Chondrocyte (in vitro differentiated cells): ENCODE measurements at regions not wholly inside any gene's neighbourhood (a gene's known extent, or its start where the extent isn't known, plus 50 kb on each side); places are given as distances from the start of the nearest gene placed in this dataset.

Experiments used
- DNase-seq: peaks from one replicate; pipeline ENCODE4 v3.0.0; 2021; ENCODE audit warnings: mixed read lengths, low spot score
- H3K27ac Mint-ChIP-seq: one replicate; pipeline ENCODE4 v1.8.0; 2021; ENCODE audit warnings: mild to moderate bottlenecking, moderate library complexity, mixed read lengths; ENCODE audit not compliant: unreplicated experiment
- H3K27me3 Mint-ChIP-seq: 2 replicates; pipeline ENCODE4 v1.8.0; 2021; ENCODE audit warnings: low read depth, mixed read lengths
- H3K36me3 Mint-ChIP-seq: 2 replicates; pipeline ENCODE4 v1.8.0; 2021; ENCODE audit warnings: low read depth, mixed read lengths
- H3K4me1 Mint-ChIP-seq: 2 replicates; pipeline ENCODE4 v1.8.0; 2021; ENCODE audit warnings: low read depth, mild to moderate bottlenecking, mixed read lengths
- H3K4me3 Mint-ChIP-seq: one replicate; pipeline ENCODE4 v1.8.0; 2021; ENCODE audit warnings: mild to moderate bottlenecking, moderate library complexity, mixed read lengths; ENCODE audit not compliant: unreplicated experiment
- H3K9me3 Mint-ChIP-seq: 2 replicates; pipeline ENCODE4 v1.8.0; 2021; ENCODE audit warnings: low read depth, mixed read lengths
- TF ChIP-seq, protein P1 (sequence below): fragments of 200-600 bp; sonication (generic); IDR thresholded peaks from 2 replicates; pipeline ENCODE4 v1.5.0; 2021; ENCODE audit warnings: antibody characterized with exemption, mild to moderate bottlenecking, moderate library complexity

DNA sequence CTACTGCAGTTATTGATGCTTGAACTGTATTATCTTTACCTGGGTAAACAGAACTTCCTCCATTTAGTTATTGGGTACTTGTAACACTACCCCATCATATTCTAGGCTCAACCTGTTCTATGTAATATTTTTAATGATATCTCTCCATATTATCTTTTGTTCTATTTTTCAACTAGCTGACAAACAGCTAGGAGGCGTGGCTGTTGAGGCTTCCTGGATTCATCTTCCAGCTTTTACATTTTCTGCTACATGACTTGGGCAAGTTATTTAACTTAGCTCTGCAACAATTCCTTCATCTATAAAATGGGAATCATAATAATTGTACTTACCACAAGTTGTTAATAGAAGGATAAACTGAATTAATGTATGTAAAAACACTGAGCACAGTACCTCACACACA lies 349.3 kb downstream of the PTTG2 start:
- Mint-ChIP-seq H3K4me3 (no peak overlapping the region), H3K36me3 (no peaks in the 10 kb centered on the region), H3K27ac (no peak overlapping the region), H3K4me1 (peaks cover 20% of the 10 kb centered on the region), H3K27me3 (no peaks in the 10 kb centered on the region), H3K9me3 (peaks cover 6% of the 10 kb centered on the region)
- no peak for DNase-seq
- TF ChIP-seq, protein P1, sequence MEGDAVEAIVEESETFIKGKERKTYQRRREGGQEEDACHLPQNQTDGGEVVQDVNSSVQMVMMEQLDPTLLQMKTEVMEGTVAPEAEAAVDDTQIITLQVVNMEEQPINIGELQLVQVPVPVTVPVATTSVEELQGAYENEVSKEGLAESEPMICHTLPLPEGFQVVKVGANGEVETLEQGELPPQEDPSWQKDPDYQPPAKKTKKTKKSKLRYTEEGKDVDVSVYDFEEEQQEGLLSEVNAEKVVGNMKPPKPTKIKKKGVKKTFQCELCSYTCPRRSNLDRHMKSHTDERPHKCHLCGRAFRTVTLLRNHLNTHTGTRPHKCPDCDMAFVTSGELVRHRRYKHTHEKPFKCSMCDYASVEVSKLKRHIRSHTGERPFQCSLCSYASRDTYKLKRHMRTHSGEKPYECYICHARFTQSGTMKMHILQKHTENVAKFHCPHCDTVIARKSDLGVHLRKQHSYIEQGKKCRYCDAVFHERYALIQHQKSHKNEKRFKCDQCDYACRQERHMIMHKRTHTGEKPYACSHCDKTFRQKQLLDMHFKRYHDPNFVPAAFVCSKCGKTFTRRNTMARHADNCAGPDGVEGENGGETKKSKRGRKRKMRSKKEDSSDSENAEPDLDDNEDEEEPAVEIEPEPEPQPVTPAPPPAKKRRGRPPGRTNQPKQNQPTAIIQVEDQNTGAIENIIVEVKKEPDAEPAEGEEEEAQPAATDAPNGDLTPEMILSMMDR, result no peak

DNA sequence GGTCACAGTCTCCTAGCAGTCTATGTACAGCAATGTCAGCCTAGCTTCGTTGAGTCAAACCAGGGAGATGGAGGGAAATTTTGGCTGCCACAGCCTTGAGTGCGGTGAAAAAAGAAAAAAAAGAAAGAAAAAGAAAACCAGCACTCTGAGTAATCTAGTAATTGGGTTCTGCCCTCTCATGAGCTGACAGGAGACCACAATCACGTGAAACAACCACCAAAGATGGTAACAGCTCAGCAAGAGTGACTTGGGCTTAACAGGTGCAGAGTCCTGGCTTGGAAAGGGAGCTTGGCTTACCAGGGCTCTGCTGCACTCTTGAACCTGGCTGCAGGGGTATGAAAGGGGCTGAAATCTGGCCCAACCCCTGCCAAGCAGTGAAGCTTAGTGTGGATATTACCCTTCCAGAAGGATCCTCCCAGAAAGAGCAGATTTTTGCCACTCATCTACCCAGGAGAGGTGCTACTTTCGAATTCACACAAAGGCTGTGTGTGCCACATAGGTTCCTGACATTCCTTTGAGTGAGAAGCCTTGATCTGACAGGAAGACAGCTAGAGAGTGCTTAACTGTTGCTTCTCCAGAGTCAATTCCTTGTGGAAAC lies 350.3 kb downstream of the PTTG2 start:
- peaks cover 6% of the 10 kb centered on the region for H3K9me3 Mint-ChIP-seq
- DNase-seq, result no peak
- H3K27me3 Mint-ChIP-seq, result no peaks in the 10 kb centered on the region
- TF ChIP-seq, protein P1, result no peak
- H3K4me1 Mint-ChIP-seq, result peaks cover 20% of the 10 kb centered on the region
- no peak overlapping the region for H3K27ac Mint-ChIP-seq
- H3K4me3 Mint-ChIP-seq, result no peak overlapping the region
- H3K36me3 Mint-ChIP-seq, result no peaks in the 10 kb centered on the region

DNA sequence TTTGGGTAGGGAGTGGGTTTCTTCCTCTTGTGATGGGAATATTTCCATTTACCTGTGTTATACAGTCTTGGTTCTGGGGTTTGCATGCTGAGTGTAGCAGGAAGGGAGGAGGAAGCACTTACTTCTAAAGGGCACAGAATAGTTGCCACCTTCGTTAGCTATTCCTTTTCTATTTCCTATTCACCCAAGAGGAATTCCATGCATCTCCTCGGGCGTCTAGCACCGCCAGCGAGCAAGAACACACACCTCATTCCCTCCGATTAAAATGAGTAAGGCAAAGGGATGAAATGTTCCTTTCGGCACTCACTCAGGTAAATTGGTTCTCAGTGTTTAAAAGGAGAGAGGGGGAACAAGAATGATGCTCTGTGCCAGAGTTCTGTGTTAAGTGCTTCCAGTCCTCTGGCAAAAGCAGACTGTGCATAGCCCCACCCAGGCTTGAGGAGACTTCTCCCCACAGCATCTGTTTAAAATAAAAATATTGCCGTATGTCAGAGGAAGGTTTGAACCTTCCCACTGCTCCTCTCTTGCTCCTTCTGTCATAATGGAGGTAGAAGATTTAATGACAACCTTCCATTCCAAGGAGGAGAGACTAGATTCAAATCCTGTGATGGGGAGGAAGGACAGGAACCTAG lies 351.4 kb downstream of the PTTG2 start:
- Mint-ChIP-seq H3K36me3 (no peaks in the 10 kb centered on the region), H3K27me3 (no peaks in the 10 kb centered on the region), H3K4me1 (peaks cover 20% of the 10 kb centered on the region), H3K9me3 (peaks cover 6% of the 10 kb centered on the region), H3K4me3 (no peak overlapping the region), H3K27ac (no peak overlapping the region)
- TF ChIP-seq, protein P1, result no peak
- DNase-seq, result no peak

DNA sequence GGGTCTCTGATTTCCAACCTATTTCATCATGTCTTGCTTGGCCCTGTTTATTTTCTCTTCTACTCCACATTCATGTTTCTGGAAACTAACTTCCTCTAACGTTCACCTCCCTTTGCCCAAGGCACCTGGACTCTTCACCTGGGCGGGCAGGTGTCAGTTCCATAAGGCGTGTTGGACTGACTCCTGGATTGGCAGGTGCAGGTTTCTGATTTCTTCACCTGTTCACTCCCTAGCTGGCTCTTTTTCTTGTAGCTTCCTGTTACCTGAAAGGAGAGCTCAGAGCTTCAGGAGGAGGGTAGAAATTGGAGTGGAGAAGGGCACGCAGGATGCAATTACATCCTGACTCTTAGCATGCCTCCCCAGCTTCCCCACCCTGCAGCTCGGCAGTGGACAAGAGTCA lies 350.8 kb upstream of the KLF3 start:
- TF ChIP-seq, protein P1, result no peak
- DNase-seq, result no peak
- H3K36me3 Mint-ChIP-seq, result no peaks in the 10 kb centered on the region
- H3K4me3 Mint-ChIP-seq, result no peak overlapping the region
- H3K9me3 Mint-ChIP-seq, result peaks cover 6% of the 10 kb centered on the region
- H3K27ac Mint-ChIP-seq, result no peak overlapping the region
- no peaks in the 10 kb centered on the region for H3K27me3 Mint-ChIP-seq
- peaks cover 21% of the 10 kb centered on the region for H3K4me1 Mint-ChIP-seq

DNA sequence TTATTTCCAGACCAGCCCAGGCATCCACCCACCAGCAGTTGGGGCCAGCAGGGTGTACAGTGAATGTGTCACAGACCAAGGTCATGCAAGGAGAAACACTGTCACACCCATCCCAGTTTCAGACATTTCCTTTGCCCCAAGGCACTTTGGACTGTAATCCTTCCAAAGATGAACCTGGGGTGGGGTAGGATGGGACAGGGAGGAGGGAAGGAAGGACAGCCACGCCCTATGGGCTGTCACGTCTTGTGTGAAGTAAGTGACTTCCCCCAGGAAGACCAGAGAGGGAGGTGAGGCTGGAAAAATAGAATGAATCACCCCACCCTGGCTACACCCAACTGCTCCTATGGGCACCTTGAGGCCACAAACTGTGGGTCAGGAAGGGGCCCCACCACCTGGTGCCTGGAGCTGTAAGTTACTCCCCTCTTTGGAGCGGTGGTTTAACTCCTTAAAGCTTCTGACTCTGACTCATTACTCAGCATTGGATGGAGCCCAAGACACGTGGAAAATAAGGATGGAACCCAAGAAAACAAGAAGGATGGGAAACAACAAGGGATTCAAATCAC lies 349.9 kb upstream of the KLF3 start:
- Mint-ChIP-seq H3K9me3 (peaks cover 6% of the 10 kb centered on the region), H3K4me1 (peaks cover 24% of the 10 kb centered on the region), H3K27me3 (no peaks in the 10 kb centered on the region), H3K27ac (no peak overlapping the region), H3K36me3 (no peaks in the 10 kb centered on the region), H3K4me3 (no peak overlapping the region)
- no peak for DNase-seq
- TF ChIP-seq, protein P1, result no peak
